K562 (cell line): ENCODE measurements at regions not wholly inside any gene's neighbourhood (a gene's known extent, or its start where the extent isn't known, plus 50 kb on each side); places are given as distances from the start of the nearest gene placed in this dataset.

ENCODE experiments used
- ATAC-seq: fragments of 200-7000 bp; cut with Tn5 transposase; 3 replicates; pipeline ENCODE4 v1.9.1; 2020; ENCODE audit warnings: moderate library complexity
- BruUV-seq: library from RNA; stranded (reverse); fragments of 400-500 nt; replicated peaks from 2 replicates; lab custom pipeline; 2021; lab: Mats Ljungman, UMichigan
- CTCF ChIA-PET: fragments of 300-600 bp; formaldehyde crosslinking; extraction: SDS; loops from one replicate; lab custom pipeline; 2021; ENCODE audit warnings: low intra/inter-chr PET ratio; lab: Yijun Ruan, JAX
- POLR2A ChIA-PET: fragments of 300-600, 350-650 bp; sonication (Branson Sonifier 250); formaldehyde crosslinking; extraction: SDS; loops from one replicate; lab custom pipeline; 2021; ENCODE audit warnings: antibody characterized with exemption, inconsistent platforms; lab: Yijun Ruan, JAX
- DNase-seq, 4 experiments: peaks; one replicate each; pipeline versions ENCODE4 v3.0.0 to v3.0.0-alpha.2; 2011 to 2018; ENCODE audit warnings: low spot score in 3 of 4, mixed read lengths in 3 of 4; ENCODE audit errors: extremely low read depth in 1 of 4
- FAIRE-seq: peaks from 2 replicates; lab custom pipeline; 2011; peaks lifted over from hg19 to GRCh38; lab: Jason Lieb, UNC
- H2AFZ ChIP-seq: 2 replicates; pipeline ENCODE4 v1.6.0; 2011; ENCODE audit warnings: low read depth, low read length, control low read depth, inconsistent platforms
- H3K27ac ChIP-seq: fragments of 200-600 bp; 3 replicates; pipeline ENCODE4 v1.8.0; 2011; ENCODE audit warnings: low read depth, mild to moderate bottlenecking, control low read depth, inconsistent platforms, low read length, moderate library complexity, mixed read lengths; ENCODE audit errors: extremely low read depth
- H3K27me3 ChIP-seq, 2 experiments: fragments of 300-600 bp in 1 of 2; 2 replicates in 1 of 2; 3 replicates in 1 of 2; pipeline versions ENCODE4 v1.6.0 to v1.8.0; 2011; ENCODE audit warnings: inconsistent platforms in 2 of 2, low read length in 2 of 2, mild to moderate bottlenecking in 1 of 2, mixed read lengths in 1 of 2, moderate library complexity in 1 of 2; ENCODE audit not compliant: control insufficient read depth in 2 of 2, insufficient read depth in 2 of 2
- H3K36me3 ChIP-seq: fragments of 300-600 bp; 3 replicates; pipeline ENCODE4 v1.8.0; 2011; ENCODE audit warnings: mild to moderate bottlenecking, low read length, inconsistent platforms; ENCODE audit not compliant: control insufficient read depth, insufficient read depth
- H3K4me1 ChIP-seq, 2 experiments: fragments of 200-600 bp in 1 of 2; replicated peaks in 1 of 2; 2 replicates in 1 of 2; 3 replicates in 1 of 2; pipeline versions ENCODE4 v1.5.1 to v1.8.0; 2011; ENCODE audit warnings: inconsistent platforms in 2 of 2, low read length in 2 of 2, mild to moderate bottlenecking in 1 of 2, mixed read lengths in 1 of 2, moderate library complexity in 1 of 2; ENCODE audit not compliant: control insufficient read depth in 2 of 2, insufficient read depth in 2 of 2
- H3K4me2 ChIP-seq: 2 replicates; pipeline ENCODE4 v1.6.1; 2011; ENCODE audit warnings: low read length, control low read depth, inconsistent platforms, mixed read lengths; ENCODE audit not compliant: insufficient read depth
- H3K4me3 ChIP-seq: fragments of 200-600 bp; sonication (generic), shearing (Covaris generic); 2 replicates; pipeline ENCODE4 v1.5.1; 2016; ENCODE audit warnings: control low read depth, inconsistent platforms
- H3K79me2 ChIP-seq: fragments of 200-600 bp; 3 replicates; pipeline ENCODE4 v1.8.0; 2011; ENCODE audit warnings: low read length, inconsistent platforms; ENCODE audit not compliant: control insufficient read depth, insufficient read depth
- H3K9ac ChIP-seq, 2 experiments: 2 replicates each; pipeline versions ENCODE4 v1.6.0 to v1.6.1; 2011; ENCODE audit warnings: low read depth in 2 of 2, low read length in 2 of 2, control low read depth in 1 of 2, inconsistent platforms in 1 of 2, mild to moderate bottlenecking in 1 of 2, mixed read lengths in 1 of 2; ENCODE audit not compliant: insufficient read depth in 1 of 2
- H3K9me1 ChIP-seq: one replicate; pipeline ENCODE4 v1.6.0; 2011; ENCODE audit warnings: inconsistent platforms, mild to moderate bottlenecking, low read length, moderate library complexity; ENCODE audit not compliant: control insufficient read depth, insufficient read depth
- H3K9me3 ChIP-seq: replicated peaks from 2 replicates; pipeline ENCODE4 v1.5.1; 2011; ENCODE audit warnings: low read depth, low read length, inconsistent platforms; ENCODE audit not compliant: control insufficient read depth, insufficient read depth
- H4K20me1 ChIP-seq: replicated peaks from 2 replicates; pipeline ENCODE4 v1.6.1; 2011; ENCODE audit warnings: low read length, inconsistent platforms, mixed read lengths; ENCODE audit not compliant: control insufficient read depth, insufficient read depth
- CBFA2T3 ChIP-seq: fragments of 450-650 bp; IDR thresholded peaks from 2 replicates; pipeline ENCODE4 v1.6.1; 2017
- FOXA1 ChIP-seq: fragments of 450-650 bp; IDR thresholded peaks from 2 replicates; pipeline ENCODE4 v1.6.1; 2016; ENCODE audit warnings: mild to moderate bottlenecking, borderline replicate concordance
- HMBOX1 ChIP-seq: sonication (generic); IDR thresholded peaks from 2 replicates; pipeline ENCODE4 v1.6.1; 2016
- HMG20B ChIP-seq: fragments of 250-450 bp; sonication (Bioruptor Pico); IDR thresholded peaks from 2 replicates; pipeline ENCODE4 v1.5.0; 2021; ENCODE audit warnings: mild to moderate bottlenecking
- HNRNPH1 ChIP-seq: fragments of 200-400 bp; formaldehyde crosslinking; optimal IDR thresholded peaks from 2 replicates; pipeline ENCODE3; 2017; ENCODE audit warnings: low read depth, mild to moderate bottlenecking, low read length, moderate library complexity
- MEIS2 ChIP-seq: fragments of 450-650 bp; IDR thresholded peaks from 2 replicates; pipeline ENCODE4 v1.6.1; 2014; ENCODE audit warnings: mild to moderate bottlenecking; ENCODE audit not compliant: partially characterized antibody
- POLR2B ChIP-seq: fragments of 450-650 bp; IDR thresholded peaks from 2 replicates; pipeline ENCODE4 v1.6.1; 2018; ENCODE audit warnings: low read depth; ENCODE audit not compliant: partially characterized antibody
- PPARD ChIP-seq: fragments of 250-450 bp; sonication (Bioruptor Pico); IDR thresholded peaks from 2 replicates; pipeline ENCODE4 v1.8.0; 2022; ENCODE audit warnings: inconsistent platforms, mild to moderate bottlenecking, moderate library complexity
- SRSF7 ChIP-seq: fragments of 200-400 bp; formaldehyde crosslinking; optimal IDR thresholded peaks from 2 replicates; pipeline ENCODE3; 2017; ENCODE audit warnings: mild to moderate bottlenecking, low read depth, low read length
- ZNF174 ChIP-seq: fragments of 250-450 bp; sonication (Bioruptor Pico); IDR thresholded peaks from 2 replicates; pipeline ENCODE4 v1.4.0; 2020; ENCODE audit warnings: mild to moderate bottlenecking
- ZNF217 ChIP-seq: sonication (generic); formaldehyde crosslinking; IDR thresholded peaks from 2 replicates; pipeline ENCODE4 v1.8.0; 2022; ENCODE audit warnings: mild to moderate bottlenecking, missing genetic modification reagents
- ZNF277 ChIP-seq: fragments of 250-450 bp; sonication (Bioruptor Pico); IDR thresholded peaks from 2 replicates; pipeline ENCODE4 v1.8.0; 2022; ENCODE audit warnings: inconsistent platforms, mild to moderate bottlenecking, moderate library complexity, borderline replicate concordance
- ZNF57 ChIP-seq: fragments of 450-650 bp; formaldehyde crosslinking; IDR thresholded peaks from 2 replicates; pipeline ENCODE4 v1.4.0; 2020; ENCODE audit warnings: mild to moderate bottlenecking, moderate library complexity
- ZNF644 ChIP-seq: fragments of 200-800 bp; sonication (Bioruptor generic); IDR thresholded peaks from 2 replicates; pipeline ENCODE4 v1.6.1; 2016; ENCODE audit warnings: low read depth, missing genetic modification characterization, missing compliant biosample characterization
- WGBS: fragments of 100-300 bp; shearing (Covaris generic); methylation state at CpG from one replicate; pipeline ENCODE4 v1.1.6; 2016; ENCODE audit warnings: low coverage, mixed read lengths; ENCODE audit not compliant: insufficient coverage; ENCODE audit errors: missing lambda C conversion rate; 5-methylcytosine and 5-hydroxymethylcytosine counted together
- in situ Hi-C: fragments of 300-500 bp; cut with MboI; formaldehyde crosslinking; loops from 4 replicates; pipeline ENCODE4 v1.15.0; 2018; ENCODE audit warnings: inconsistent platforms, mixed read lengths
- intact Hi-C: fragments of 100-400 bp; cut with micrococcal nuclease; formaldehyde crosslinking; loops from 2 replicates; pipeline ENCODE4 v1.14.2; 2022

GRCh38 chrX:80317646-80318045, 102.6 kb upstream of the TENT5D start:
- Histone ChIP-seq H3K79me2 (no peaks in the 10 kb centered on the region), H3K4me3 (no peak overlapping the region), H3K9me3 (peaks cover 4% of the 10 kb centered on the region), H2AFZ (0 out of 2 replicates have a peak overlapping the region, but pooled peaks have one; percentile 40), H3K27me3 (no peaks in the 10 kb centered on the region), H3K4me1 (no peaks in the 10 kb centered on the region), H3K36me3 (no peaks in the 10 kb centered on the region), H3K9ac (no peak overlapping the region), H3K9me1 (no peaks in the 10 kb centered on the region), H3K27ac (peak overlapping the region; percentile 28; the same call in 1 of the 3 replicates), H3K4me2 (0 out of 2 replicates have a peak overlapping the region, but pooled peaks have one; percentile 14), H4K20me1 (no peaks in the 10 kb centered on the region)
- POLR2A ChIA-PET: no interaction called here
- CTCF ChIA-PET: no interaction called here
- BruUV-seq: no TSS peak
- peak in 2 of 4 experiments; percentile 9 to 55 for DNase-seq
- intact Hi-C loops: loop anchor here (10.0 kb wide), 1 partner anchor 107 kb away; the partner anchor contains the start of gene TENT5D
- peak; percentile 68 for ATAC-seq
- FAIRE-seq: no peak
- 0% methylated on average over 2 of the region's 2 CpGs for WGBS
- in situ Hi-C loops: no loop called here
- no peak for TF ChIP-seq HMG20B (CRISPR knock-in tag)
- TF ChIP-seq ZNF174 (CRISPR knock-in tag): no peak
- TF ChIP-seq ZNF57 (CRISPR knock-in tag): no peak
- TF ChIP-seq MEIS2: peak; percentile 5
- TF ChIP-seq HNRNPH1: no peak
- no peak for TF ChIP-seq POLR2B
- peak; percentile 49 for TF ChIP-seq CBFA2T3
- no peak for TF ChIP-seq ZNF644 (tag)
- no peak for TF ChIP-seq SRSF7
- TF ChIP-seq HMBOX1: no peak
- TF ChIP-seq PPARD: no peak
- no peak for TF ChIP-seq ZNF277
- TF ChIP-seq ZNF217: no peak
- TF ChIP-seq FOXA1: no peak
